Mesenteric fat pad (tissue), 1 donor: ENCODE measurements at regions not wholly inside any gene's neighbourhood (a gene's known extent, or its start where the extent isn't known, plus 50 kb on each side); places are given as distances from the start of the nearest gene placed in this dataset.
"Not testable (repeated sequence)": the region's sequence is repeated elsewhere in the genome, so short reads cannot be mapped to it uniquely, and the experiment has no call there.

ENCODE experiments used
- DNase-seq: peaks from one replicate; pipeline ENCODE4 v3.0.0-alpha.2; 2020; ENCODE audit warnings: low spot score
- donor health status: DM: yes; HTN: yes; CAD: no.

GRCh38 chr11:45411228-45411946 lies 125.2 kb upstream of the SYT13 start:
- DNase-seq: peak; percentile 33

- peak; percentile 65 for DNase-seq
These were observed 124.5 kb upstream of the SYT13 start for GRCh38 chr11:45410391-45411227.

GRCh38 chr11:45409587-45409986 lies 123.4 kb upstream of the SYT13 start:
- DNase-seq: no peak

GRCh38 chr11:45407226-45407625 lies 121.1 kb upstream of the SYT13 start:
- DNase-seq: peak; percentile 81

GRCh38 chr11:45405916-45406670 lies 120.0 kb upstream of the SYT13 start:
- DNase-seq: peak; percentile 59

- DNase-seq: not testable (repeated sequence)
These were observed 117.4 kb upstream of the SYT13 start for GRCh38 chr11:45403521-45403920.

- DNase-seq: no peak
These were observed 116.0 kb upstream of the SYT13 start for GRCh38 chr11:45402049-45402630.

- peak; percentile 51 for DNase-seq
These were observed 114.5 kb upstream of the SYT13 start for GRCh38 chr11:45400591-45400990.

- DNase-seq: no peak
These were observed 113.0 kb upstream of the SYT13 start for GRCh38 chr11:45399166-45399565.

GRCh38 chr11:45398325-45398724 lies 112.2 kb upstream of the SYT13 start:
- no peak for DNase-seq

- DNase-seq: no peak
These were observed 110.3 kb upstream of the SYT13 start for GRCh38 chr11:45396394-45396793.

GRCh38 chr11:45395947-45396346 lies 109.8 kb upstream of the SYT13 start:
- no peak for DNase-seq

- no peak for DNase-seq
These were observed 109.3 kb upstream of the SYT13 start for GRCh38 chr11:45395421-45395820.

- no peak for DNase-seq
These were observed 108.3 kb upstream of the SYT13 start for GRCh38 chr11:45394294-45395085.

GRCh38 chr11:45393826-45394225 lies 107.7 kb upstream of the SYT13 start:
- no peak for DNase-seq

GRCh38 chr11:45393334-45393733 lies 107.2 kb upstream of the SYT13 start:
- no peak for DNase-seq

- DNase-seq: no peak
These were observed 106.5 kb upstream of the SYT13 start for GRCh38 chr11:45392591-45393091.

GRCh38 chr11:45392154-45392553 lies 106.0 kb upstream of the SYT13 start:
- DNase-seq: no peak

GRCh38 chr11:45391168-45391850 lies 105.2 kb upstream of the SYT13 start:
- DNase-seq: no peak

GRCh38 chr11:45390407-45390806 lies 104.3 kb upstream of the SYT13 start:
- DNase-seq: no peak
